ENCODE measurements at regions not wholly inside any gene's neighbourhood (a gene's known extent, or its start where the extent isn't known, plus 50 kb on each side); places are given as distances from the start of the nearest gene placed in this dataset.

DNA sequence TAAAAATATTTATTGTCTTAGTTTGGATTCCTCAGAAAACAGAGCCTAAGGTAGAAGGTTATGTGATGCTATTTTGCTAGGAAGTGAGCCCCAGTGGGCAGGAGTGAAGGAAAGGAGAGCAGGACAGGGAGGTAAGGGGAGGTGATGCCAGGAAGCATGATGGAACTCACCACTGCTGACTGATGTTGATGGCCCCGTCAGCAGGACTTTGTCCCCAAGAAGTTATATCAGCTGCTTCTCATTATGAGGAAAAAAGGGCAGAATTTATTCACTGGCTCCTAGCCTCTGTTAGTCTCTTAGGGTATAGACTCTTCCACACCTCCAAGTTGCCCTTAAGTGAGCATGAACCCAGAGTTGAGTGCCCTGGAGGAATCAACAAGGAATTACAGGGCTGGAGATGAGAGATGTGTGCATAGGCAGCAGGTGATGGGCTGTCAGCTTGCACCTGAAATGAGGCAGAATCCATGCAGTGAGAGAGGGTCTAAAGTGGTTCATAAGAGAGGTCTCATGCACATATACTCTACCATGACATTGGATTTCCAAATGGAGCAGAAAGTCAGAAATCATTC lies 120.6 kb upstream of the NIPBL start:
- TF ChIP-seq, protein P1, sequence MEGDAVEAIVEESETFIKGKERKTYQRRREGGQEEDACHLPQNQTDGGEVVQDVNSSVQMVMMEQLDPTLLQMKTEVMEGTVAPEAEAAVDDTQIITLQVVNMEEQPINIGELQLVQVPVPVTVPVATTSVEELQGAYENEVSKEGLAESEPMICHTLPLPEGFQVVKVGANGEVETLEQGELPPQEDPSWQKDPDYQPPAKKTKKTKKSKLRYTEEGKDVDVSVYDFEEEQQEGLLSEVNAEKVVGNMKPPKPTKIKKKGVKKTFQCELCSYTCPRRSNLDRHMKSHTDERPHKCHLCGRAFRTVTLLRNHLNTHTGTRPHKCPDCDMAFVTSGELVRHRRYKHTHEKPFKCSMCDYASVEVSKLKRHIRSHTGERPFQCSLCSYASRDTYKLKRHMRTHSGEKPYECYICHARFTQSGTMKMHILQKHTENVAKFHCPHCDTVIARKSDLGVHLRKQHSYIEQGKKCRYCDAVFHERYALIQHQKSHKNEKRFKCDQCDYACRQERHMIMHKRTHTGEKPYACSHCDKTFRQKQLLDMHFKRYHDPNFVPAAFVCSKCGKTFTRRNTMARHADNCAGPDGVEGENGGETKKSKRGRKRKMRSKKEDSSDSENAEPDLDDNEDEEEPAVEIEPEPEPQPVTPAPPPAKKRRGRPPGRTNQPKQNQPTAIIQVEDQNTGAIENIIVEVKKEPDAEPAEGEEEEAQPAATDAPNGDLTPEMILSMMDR (IDR thresholded peaks at IDR 0.05) = no peak
- TF ChIP-seq POLR2A (IDR thresholded peaks at IDR 0.05) = no peak

Data from testis (tissue), 2 donors.